ENCODE measurements at regions not wholly inside any gene's neighbourhood (a gene's known extent, or its start where the extent isn't known, plus 50 kb on each side); places are given as distances from the start of the nearest gene placed in this dataset.

DNA sequence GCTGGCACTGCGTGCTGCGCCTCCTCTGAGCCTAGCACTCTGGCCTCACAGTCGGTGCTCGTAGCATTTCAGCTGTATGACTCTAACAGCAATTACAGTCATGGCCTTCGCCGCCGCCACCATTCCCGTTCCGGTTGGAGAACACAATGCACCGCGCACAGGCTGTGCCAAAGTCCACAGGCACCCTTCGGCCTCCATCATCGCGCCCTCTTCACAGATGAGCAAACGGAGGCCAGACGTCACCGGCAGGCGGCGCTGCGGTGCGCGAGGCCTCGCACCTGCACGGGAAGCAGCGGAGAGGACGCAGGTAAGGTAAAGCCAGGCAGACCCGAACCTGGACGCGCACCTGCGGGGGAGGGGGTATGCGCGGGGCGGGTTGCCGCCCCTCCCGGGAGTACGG lies 128.9 kb downstream of the BARX1 start:
- TF ChIP-seq, protein P1, sequence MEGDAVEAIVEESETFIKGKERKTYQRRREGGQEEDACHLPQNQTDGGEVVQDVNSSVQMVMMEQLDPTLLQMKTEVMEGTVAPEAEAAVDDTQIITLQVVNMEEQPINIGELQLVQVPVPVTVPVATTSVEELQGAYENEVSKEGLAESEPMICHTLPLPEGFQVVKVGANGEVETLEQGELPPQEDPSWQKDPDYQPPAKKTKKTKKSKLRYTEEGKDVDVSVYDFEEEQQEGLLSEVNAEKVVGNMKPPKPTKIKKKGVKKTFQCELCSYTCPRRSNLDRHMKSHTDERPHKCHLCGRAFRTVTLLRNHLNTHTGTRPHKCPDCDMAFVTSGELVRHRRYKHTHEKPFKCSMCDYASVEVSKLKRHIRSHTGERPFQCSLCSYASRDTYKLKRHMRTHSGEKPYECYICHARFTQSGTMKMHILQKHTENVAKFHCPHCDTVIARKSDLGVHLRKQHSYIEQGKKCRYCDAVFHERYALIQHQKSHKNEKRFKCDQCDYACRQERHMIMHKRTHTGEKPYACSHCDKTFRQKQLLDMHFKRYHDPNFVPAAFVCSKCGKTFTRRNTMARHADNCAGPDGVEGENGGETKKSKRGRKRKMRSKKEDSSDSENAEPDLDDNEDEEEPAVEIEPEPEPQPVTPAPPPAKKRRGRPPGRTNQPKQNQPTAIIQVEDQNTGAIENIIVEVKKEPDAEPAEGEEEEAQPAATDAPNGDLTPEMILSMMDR (conservative IDR thresholded peaks at IDR 0.05) = no peak
- no peak for TF ChIP-seq EZH2 (IDR thresholded peaks at IDR 0.05; ENCODE audit: low read depth)
